BE2C (cell line): ENCODE measurements at regions not wholly inside any gene's neighbourhood (a gene's known extent, or its start where the extent isn't known, plus 50 kb on each side); places are given as distances from the start of the nearest gene placed in this dataset.

Experiments used
- DNase-seq: peaks from one replicate; pipeline ENCODE4 v3.0.0-alpha.2; 2020
- H3K27me3 ChIP-seq: fragments of 250-450 bp; sonication (Bioruptor Pico); 2 replicates; pipeline ENCODE4 v1.5.1; 2020; ENCODE audit warnings: mild to moderate bottlenecking
- H3K36me3 ChIP-seq: fragments of 250-450 bp; sonication (Bioruptor Pico); 2 replicates; pipeline ENCODE4 v1.5.1; 2020; ENCODE audit warnings: mild to moderate bottlenecking
- H3K4me1 ChIP-seq: fragments of 250-450 bp; sonication (Bioruptor Pico); 2 replicates; pipeline ENCODE4 v1.5.1; 2020
- H3K4me3 ChIP-seq: 2 replicates; pipeline ENCODE4 v1.5.1; 2011; ENCODE audit warnings: low read depth, low read length
- H3K9me3 ChIP-seq: fragments of 250-450 bp; sonication (Bioruptor Pico); 2 replicates; pipeline ENCODE4 v1.5.1; 2020
- CTCF ChIP-seq: IDR thresholded peaks from 2 replicates; pipeline ENCODE4 v1.5.1; 2012; ENCODE audit warnings: mild to moderate bottlenecking, low read depth, low read length

GRCh38 chr12:82121545-82121944 is 236.6 kb downstream of the CCDC59 start:
- no peak for DNase-seq
- Histone ChIP-seq H3K27me3 (no peaks in the 10 kb centered on the region), H3K36me3 (no peaks in the 10 kb centered on the region), H3K9me3 (no peaks in the 10 kb centered on the region), H3K4me3 (no peak overlapping the region), H3K4me1 (no peaks in the 10 kb centered on the region)
- TF ChIP-seq CTCF: no peak

GRCh38 chr12:82120901-82121300 is 237.3 kb downstream of the CCDC59 start:
- DNase-seq: no peak
- no peaks in the 10 kb centered on the region for H3K9me3 ChIP-seq
- no peak for TF ChIP-seq CTCF
- H3K4me1 ChIP-seq: no peaks in the 10 kb centered on the region
- H3K4me3 ChIP-seq: no peak overlapping the region
- no peaks in the 10 kb centered on the region for H3K27me3 ChIP-seq
- H3K36me3 ChIP-seq: no peaks in the 10 kb centered on the region

- no peak for TF ChIP-seq CTCF
Observed at GRCh38 chr12:82109243-82109642, 248.9 kb downstream of the CCDC59 start.

GRCh38 chr12:82108615-82109014 is 249.6 kb downstream of the CCDC59 start:
- Histone ChIP-seq H3K4me3 (no peak overlapping the region), H3K9me3 (no peaks in the 10 kb centered on the region), H3K27me3 (no peaks in the 10 kb centered on the region), H3K4me1 (no peaks in the 10 kb centered on the region), H3K36me3 (no peaks in the 10 kb centered on the region)
- DNase-seq: no peak
- no peak for TF ChIP-seq CTCF

More at GRCh38 chr12:82109243-82109642, 248.9 kb downstream of the CCDC59 start:
- Histone ChIP-seq H3K4me3 (no peak overlapping the region), H3K4me1 (no peaks in the 10 kb centered on the region), H3K36me3 (no peaks in the 10 kb centered on the region), H3K9me3 (no peaks in the 10 kb centered on the region), H3K27me3 (no peaks in the 10 kb centered on the region)
- DNase-seq: no peak

- no peaks in the 10 kb centered on the region for H3K9me3 ChIP-seq
- no peak for DNase-seq
- no peaks in the 10 kb centered on the region for H3K4me1 ChIP-seq
- H3K36me3 ChIP-seq: no peaks in the 10 kb centered on the region
- no peak for TF ChIP-seq CTCF
- no peaks in the 10 kb centered on the region for H3K27me3 ChIP-seq
- H3K4me3 ChIP-seq: no peak overlapping the region
Observed at GRCh38 chr12:82099216-82099615, 259.0 kb downstream of the CCDC59 start.

- Histone ChIP-seq H3K27me3 (no peaks in the 10 kb centered on the region), H3K4me1 (no peaks in the 10 kb centered on the region), H3K9me3 (no peaks in the 10 kb centered on the region), H3K36me3 (no peaks in the 10 kb centered on the region), H3K4me3 (no peak overlapping the region)
- no peak for DNase-seq
- TF ChIP-seq CTCF: no peak
Observed at GRCh38 chr12:82097877-82098276, 260.3 kb downstream of the CCDC59 start.
